DND-41 (cell line): ENCODE measurements at regions not wholly inside any gene's neighbourhood (a gene's known extent, or its start where the extent isn't known, plus 50 kb on each side); places are given as distances from the start of the nearest gene placed in this dataset.

ENCODE experiments used
- ATAC-seq: fragments of 200-7000 bp; cut with Tn5 transposase; 3 replicates; pipeline ENCODE4 v1.9.1; 2021; ENCODE audit warnings: low read depth; ENCODE audit not compliant: insufficient read depth
- DNase-seq: peaks from one replicate; pipeline ENCODE4 v3.0.0-alpha.2; 2020
- H2AFZ ChIP-seq: 2 replicates; pipeline ENCODE4 v1.6.0; 2012; ENCODE audit warnings: low read depth, low read length
- H3K27ac ChIP-seq: 2 replicates; pipeline ENCODE4 v1.5.1; 2012; ENCODE audit warnings: low read length, inconsistent platforms
- H3K27me3 ChIP-seq: fragments of 200-600 bp; sonication (generic); 2 replicates; pipeline ENCODE4 v1.6.0; 2012; ENCODE audit warnings: low read length, mild to moderate bottlenecking, inconsistent platforms; ENCODE audit not compliant: insufficient read depth, poor library complexity
- H3K36me3 ChIP-seq: 2 replicates; pipeline ENCODE4 v1.5.1; 2012; ENCODE audit warnings: low read length, inconsistent platforms; ENCODE audit not compliant: insufficient read depth
- H3K4me1 ChIP-seq: 2 replicates; pipeline ENCODE4 v1.5.1; 2012; ENCODE audit warnings: mild to moderate bottlenecking, low read length; ENCODE audit not compliant: insufficient read depth
- H3K4me2 ChIP-seq: 2 replicates; pipeline ENCODE4 v1.6.0; 2012; ENCODE audit warnings: mild to moderate bottlenecking, moderate library complexity, low read length, inconsistent platforms; ENCODE audit not compliant: insufficient read depth
- H3K4me3 ChIP-seq, 2 experiments: fragments of 200-600 bp in 1 of 2; shearing (Covaris generic) in 1 of 2; 2 replicates each; pipeline ENCODE4 v1.5.1; 2012 to 2016; ENCODE audit warnings: inconsistent platforms in 2 of 2, low read length in 2 of 2, mild to moderate bottlenecking in 2 of 2, low read depth in 1 of 2, moderate library complexity in 1 of 2
- H3K79me2 ChIP-seq: 2 replicates; pipeline ENCODE4 v1.6.0; 2012; ENCODE audit warnings: low read length, inconsistent platforms; ENCODE audit not compliant: insufficient read depth
- H3K9ac ChIP-seq: 2 replicates; pipeline ENCODE4 v1.6.0; 2012; ENCODE audit warnings: low read depth, mild to moderate bottlenecking, inconsistent platforms, low read length, moderate library complexity
- H3K9me3 ChIP-seq: 2 replicates; pipeline ENCODE4 v1.5.1; 2012; ENCODE audit warnings: low read length, moderate library complexity, mild to moderate bottlenecking, inconsistent platforms; ENCODE audit not compliant: insufficient read depth, severe bottlenecking
- H4K20me1 ChIP-seq: 2 replicates; pipeline ENCODE4 v1.6.0; 2012; ENCODE audit warnings: low read length; ENCODE audit not compliant: insufficient read depth
- EZH2 ChIP-seq: IDR thresholded peaks from 3 replicates; pipeline ENCODE4 v1.6.1; 2012; ENCODE audit warnings: borderline replicate concordance, low read depth, mild to moderate bottlenecking, moderate library complexity, low read length, inconsistent platforms; ENCODE audit not compliant: severe bottlenecking
- TF ChIP-seq, protein P1 (sequence below): IDR thresholded peaks from 2 replicates; pipeline ENCODE4 v1.5.1; 2012; ENCODE audit warnings: borderline replicate concordance, low read length, moderate library complexity, mild to moderate bottlenecking; ENCODE audit not compliant: poor library complexity, severe bottlenecking; ENCODE audit errors: extremely low read depth

GRCh38 chr13:74825938-74826246 lies 656.1 kb downstream of the TBC1D4 start:
- H3K79me2 ChIP-seq, result no peaks in the 10 kb centered on the region
- no peak overlapping the region for H3K4me3 ChIP-seq
- no peak for TF ChIP-seq EZH2
- TF ChIP-seq, protein P1, sequence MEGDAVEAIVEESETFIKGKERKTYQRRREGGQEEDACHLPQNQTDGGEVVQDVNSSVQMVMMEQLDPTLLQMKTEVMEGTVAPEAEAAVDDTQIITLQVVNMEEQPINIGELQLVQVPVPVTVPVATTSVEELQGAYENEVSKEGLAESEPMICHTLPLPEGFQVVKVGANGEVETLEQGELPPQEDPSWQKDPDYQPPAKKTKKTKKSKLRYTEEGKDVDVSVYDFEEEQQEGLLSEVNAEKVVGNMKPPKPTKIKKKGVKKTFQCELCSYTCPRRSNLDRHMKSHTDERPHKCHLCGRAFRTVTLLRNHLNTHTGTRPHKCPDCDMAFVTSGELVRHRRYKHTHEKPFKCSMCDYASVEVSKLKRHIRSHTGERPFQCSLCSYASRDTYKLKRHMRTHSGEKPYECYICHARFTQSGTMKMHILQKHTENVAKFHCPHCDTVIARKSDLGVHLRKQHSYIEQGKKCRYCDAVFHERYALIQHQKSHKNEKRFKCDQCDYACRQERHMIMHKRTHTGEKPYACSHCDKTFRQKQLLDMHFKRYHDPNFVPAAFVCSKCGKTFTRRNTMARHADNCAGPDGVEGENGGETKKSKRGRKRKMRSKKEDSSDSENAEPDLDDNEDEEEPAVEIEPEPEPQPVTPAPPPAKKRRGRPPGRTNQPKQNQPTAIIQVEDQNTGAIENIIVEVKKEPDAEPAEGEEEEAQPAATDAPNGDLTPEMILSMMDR, result no peak
- ATAC-seq, result no peak
- no peaks in the 10 kb centered on the region for H4K20me1 ChIP-seq
- no peak for DNase-seq
- H2AFZ ChIP-seq, result no peak overlapping the region
- H3K27me3 ChIP-seq, result no peaks in the 10 kb centered on the region
- no peak overlapping the region for H3K9ac ChIP-seq
- H3K36me3 ChIP-seq, result no peaks in the 10 kb centered on the region
- no peaks in the 10 kb centered on the region for H3K4me1 ChIP-seq
- H3K27ac ChIP-seq, result no peak overlapping the region
- no peak overlapping the region for H3K4me2 ChIP-seq
- no peaks in the 10 kb centered on the region for H3K9me3 ChIP-seq

DNA sequence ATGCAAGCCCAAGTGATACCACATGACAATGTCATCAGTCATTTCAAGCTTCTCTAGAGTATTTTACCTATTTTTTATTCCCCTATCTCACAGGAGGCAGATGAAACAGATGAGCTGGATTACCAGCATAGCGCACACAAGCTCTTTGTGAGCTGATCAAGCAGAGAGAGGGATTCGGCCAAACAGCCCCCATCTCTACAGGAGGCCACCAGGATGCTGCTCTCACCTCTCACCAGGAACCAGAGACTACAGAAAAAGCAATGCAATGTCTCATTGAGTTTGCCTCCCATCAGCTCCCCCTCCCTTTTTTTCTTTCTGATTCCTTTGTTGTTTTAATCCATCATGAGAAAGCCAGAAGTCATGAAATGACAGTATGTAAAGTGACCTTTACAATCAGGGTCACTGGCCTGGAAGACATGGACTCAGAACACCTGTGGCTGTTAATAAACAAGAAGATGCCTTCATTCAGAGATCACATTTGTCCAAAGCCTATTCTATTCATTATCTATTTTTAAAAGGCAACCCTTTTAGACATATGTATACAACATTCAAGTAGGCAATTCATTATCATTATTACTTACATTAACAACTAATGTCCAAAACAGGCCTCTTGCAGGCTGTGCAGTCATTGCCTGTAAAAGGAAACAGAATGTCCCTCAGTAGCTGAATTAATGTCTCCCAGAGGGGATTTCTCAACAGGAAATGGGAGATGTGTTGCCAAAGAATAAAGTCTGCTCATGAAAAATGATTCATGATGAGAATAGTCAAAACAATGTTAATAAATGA lies 656.6 kb downstream of the TBC1D4 start:
- no peaks in the 10 kb centered on the region for H4K20me1 ChIP-seq
- DNase-seq (no peak), ATAC-seq (no peak)
- H3K27ac ChIP-seq, result no peak overlapping the region
- H3K9me3 ChIP-seq, result no peaks in the 10 kb centered on the region
- no peak overlapping the region for H2AFZ ChIP-seq
- H3K9ac ChIP-seq, result no peak overlapping the region
- H3K4me2 ChIP-seq, result no peak overlapping the region
- H3K4me3 ChIP-seq, result no peak overlapping the region
- H3K27me3 ChIP-seq, result no peaks in the 10 kb centered on the region
- H3K79me2 ChIP-seq, result no peaks in the 10 kb centered on the region
- H3K4me1 ChIP-seq, result no peaks in the 10 kb centered on the region
- H3K36me3 ChIP-seq, result no peaks in the 10 kb centered on the region
- TF ChIP-seq EZH2, result no peak
- TF ChIP-seq, protein P1, result no peak

DNA sequence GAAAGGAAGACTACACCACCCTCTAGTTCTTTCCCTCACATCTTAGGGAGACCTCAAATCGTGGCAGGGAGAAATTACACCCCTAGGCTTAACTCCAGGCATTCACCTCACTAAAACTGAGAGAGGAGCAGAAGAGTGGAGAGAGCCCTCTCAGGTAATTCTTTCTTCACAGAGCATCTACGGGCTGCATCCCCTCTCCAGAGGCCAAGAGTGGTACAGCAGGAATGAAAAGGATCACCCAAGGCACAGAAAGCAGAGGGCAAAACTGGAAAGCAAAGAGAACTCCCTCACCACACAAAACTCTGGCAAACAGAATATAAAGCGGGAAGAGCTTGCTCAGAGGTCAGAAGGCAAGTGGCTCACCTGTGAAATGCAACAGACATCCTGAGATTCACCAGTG lies 661.2 kb downstream of the TBC1D4 start:
- no peaks in the 10 kb centered on the region for H3K4me1 ChIP-seq
- H3K27me3 ChIP-seq, result no peaks in the 10 kb centered on the region
- H3K9me3 ChIP-seq, result no peaks in the 10 kb centered on the region
- no peak overlapping the region for H3K9ac ChIP-seq
- H4K20me1 ChIP-seq, result no peaks in the 10 kb centered on the region
- no peak overlapping the region for H3K4me3 ChIP-seq
- DNase-seq (no peak), ATAC-seq (no peak)
- no peaks in the 10 kb centered on the region for H3K79me2 ChIP-seq
- no peak overlapping the region for H3K4me2 ChIP-seq
- no peaks in the 10 kb centered on the region for H3K36me3 ChIP-seq
- H2AFZ ChIP-seq, result no peak overlapping the region
- H3K27ac ChIP-seq, result no peak overlapping the region
- no peak for TF ChIP-seq EZH2
- TF ChIP-seq, protein P1, result no peak

DNA sequence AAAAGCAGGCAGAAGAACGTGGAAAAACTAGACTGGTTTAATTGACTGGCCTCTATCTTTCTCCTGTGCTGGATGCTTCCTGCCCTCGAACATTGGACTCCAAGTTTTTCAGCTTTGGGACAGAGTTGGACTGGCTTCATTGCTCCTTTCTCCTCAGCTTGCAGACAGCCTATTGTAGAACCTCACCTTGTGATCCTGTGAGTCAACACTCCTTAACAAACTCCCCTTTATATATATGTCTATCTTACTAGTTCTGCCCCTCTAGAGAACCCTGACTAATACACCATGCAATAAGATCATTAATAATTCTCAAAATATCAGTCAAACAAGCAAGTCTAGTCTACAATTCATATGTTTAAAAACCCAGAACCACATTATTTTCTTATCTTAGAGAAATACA lies 662.4 kb downstream of the TBC1D4 start:
- no peaks in the 10 kb centered on the region for H3K9me3 ChIP-seq
- TF ChIP-seq, protein P1, result no peak
- no peak for TF ChIP-seq EZH2
- ATAC-seq, result no peak
- no peaks in the 10 kb centered on the region for H3K4me1 ChIP-seq
- H2AFZ ChIP-seq, result no peak overlapping the region
- no peak overlapping the region for H3K27ac ChIP-seq
- no peak overlapping the region for H3K9ac ChIP-seq
- no peaks in the 10 kb centered on the region for H3K36me3 ChIP-seq
- H3K27me3 ChIP-seq, result no peaks in the 10 kb centered on the region
- H3K79me2 ChIP-seq, result no peaks in the 10 kb centered on the region
- no peaks in the 10 kb centered on the region for H4K20me1 ChIP-seq
- no peak overlapping the region for H3K4me3 ChIP-seq
- H3K4me2 ChIP-seq, result no peak overlapping the region
- no peak for DNase-seq
